HEK293T (cell line): ENCODE measurements at regions not wholly inside any gene's neighbourhood (a gene's known extent, or its start where the extent isn't known, plus 50 kb on each side); places are given as distances from the start of the nearest gene placed in this dataset.

Experiments
- ARNT ChIP-seq: fragments of 450-650 bp; IDR thresholded peaks from 2 replicates; pipeline ENCODE4 v1.6.1; 2017; ENCODE audit warnings: mild to moderate bottlenecking
- CTBP1 ChIP-seq: fragments of 450-650 bp; IDR thresholded peaks from 2 replicates; pipeline ENCODE4 v1.6.1; 2016; ENCODE audit warnings: borderline replicate concordance
- FOXM1 ChIP-seq: fragments of 450-650 bp; IDR thresholded peaks from 2 replicates; pipeline ENCODE4 v1.6.1; 2017; ENCODE audit warnings: mild to moderate bottlenecking, borderline replicate concordance
- HDGF ChIP-seq: fragments of 450-650 bp; IDR thresholded peaks from 2 replicates; pipeline ENCODE4 v1.6.1; 2017; ENCODE audit warnings: antibody characterized with exemption, borderline replicate concordance
- SP1 ChIP-seq: fragments of 450-650 bp; IDR thresholded peaks from 2 replicates; pipeline ENCODE4 v1.6.1; 2017
- SUZ12 ChIP-seq: fragments of 450-650 bp; IDR thresholded peaks from 2 replicates; pipeline ENCODE4 v1.6.1; 2016; ENCODE audit warnings: mild to moderate bottlenecking
- ZNF384 ChIP-seq: fragments of 450-650 bp; IDR thresholded peaks from 2 replicates; pipeline ENCODE4 v1.6.1; 2016

DNA sequence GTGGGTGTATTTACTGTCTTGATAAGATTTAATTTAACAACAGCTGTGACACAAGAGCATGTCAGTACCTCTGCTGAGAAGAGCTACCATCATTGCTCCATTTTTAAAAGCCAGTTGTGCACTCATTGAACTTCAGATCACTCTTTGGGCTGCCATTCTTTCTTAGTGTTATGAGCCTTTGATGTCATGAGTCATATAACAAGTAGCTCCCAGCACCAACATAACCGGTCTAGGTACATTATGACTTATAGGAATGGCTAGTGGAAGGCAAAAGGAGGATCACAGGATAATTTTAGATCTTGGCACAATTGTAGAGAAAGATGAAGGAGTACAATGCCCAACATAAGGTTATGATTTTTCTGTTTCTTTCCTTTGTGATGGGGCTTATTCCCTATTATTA lies 170.8 kb upstream of the FBN2 start:
- TF ChIP-seq ZNF384 (no peak), CTBP1 (no peak), SP1 (no peak), HDGF (no peak), FOXM1 (no peak), SUZ12 (no peak), ARNT (no peak)
